ENCODE measurements at regions not wholly inside any gene's neighbourhood (a gene's known extent, or its start where the extent isn't known, plus 50 kb on each side); places are given as distances from the start of the nearest gene placed in this dataset.
A peak's percentile ranks its signal among the peaks of the same experiment; 100 is the strongest.

GRCh38 chr5:15995341-15996052 is 184.1 kb downstream of the MARCHF11 start:
- no peak overlapping the region for H3K27ac Mint-ChIP-seq
- H3K4me1 Mint-ChIP-seq (ENCODE audit: unreplicated experiment) = no peaks in the 10 kb centered on the region
- H3K36me3 Mint-ChIP-seq = no peaks in the 10 kb centered on the region
- H3K27me3 Mint-ChIP-seq = peaks cover 7% of the 10 kb centered on the region
- H3K4me3 Mint-ChIP-seq = no peak overlapping the region
- peaks cover 16% of the 10 kb centered on the region for H3K9me3 Mint-ChIP-seq
- TF ChIP-seq, protein P1, sequence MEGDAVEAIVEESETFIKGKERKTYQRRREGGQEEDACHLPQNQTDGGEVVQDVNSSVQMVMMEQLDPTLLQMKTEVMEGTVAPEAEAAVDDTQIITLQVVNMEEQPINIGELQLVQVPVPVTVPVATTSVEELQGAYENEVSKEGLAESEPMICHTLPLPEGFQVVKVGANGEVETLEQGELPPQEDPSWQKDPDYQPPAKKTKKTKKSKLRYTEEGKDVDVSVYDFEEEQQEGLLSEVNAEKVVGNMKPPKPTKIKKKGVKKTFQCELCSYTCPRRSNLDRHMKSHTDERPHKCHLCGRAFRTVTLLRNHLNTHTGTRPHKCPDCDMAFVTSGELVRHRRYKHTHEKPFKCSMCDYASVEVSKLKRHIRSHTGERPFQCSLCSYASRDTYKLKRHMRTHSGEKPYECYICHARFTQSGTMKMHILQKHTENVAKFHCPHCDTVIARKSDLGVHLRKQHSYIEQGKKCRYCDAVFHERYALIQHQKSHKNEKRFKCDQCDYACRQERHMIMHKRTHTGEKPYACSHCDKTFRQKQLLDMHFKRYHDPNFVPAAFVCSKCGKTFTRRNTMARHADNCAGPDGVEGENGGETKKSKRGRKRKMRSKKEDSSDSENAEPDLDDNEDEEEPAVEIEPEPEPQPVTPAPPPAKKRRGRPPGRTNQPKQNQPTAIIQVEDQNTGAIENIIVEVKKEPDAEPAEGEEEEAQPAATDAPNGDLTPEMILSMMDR (conservative IDR thresholded peaks at IDR 0.05) = peak; percentile 78
- no peak for DNase-seq (ENCODE audit: extremely low spot score, unreplicated experiment)

GRCh38 chr5:15993919-15994318 is 185.7 kb downstream of the MARCHF11 start:
- no peak for DNase-seq (ENCODE audit: extremely low spot score, unreplicated experiment)
- Mint-ChIP-seq H3K4me3 (no peak overlapping the region), H3K36me3 (no peaks in the 10 kb centered on the region), H3K27ac (no peak overlapping the region), H3K27me3 (peaks cover 3% of the 10 kb centered on the region), H3K9me3 (peaks cover 16% of the 10 kb centered on the region), H3K4me1 (ENCODE audit: unreplicated experiment) (no peaks in the 10 kb centered on the region)
- TF ChIP-seq, protein P1 (conservative IDR thresholded peaks at IDR 0.05) = peak; percentile 26

DNA sequence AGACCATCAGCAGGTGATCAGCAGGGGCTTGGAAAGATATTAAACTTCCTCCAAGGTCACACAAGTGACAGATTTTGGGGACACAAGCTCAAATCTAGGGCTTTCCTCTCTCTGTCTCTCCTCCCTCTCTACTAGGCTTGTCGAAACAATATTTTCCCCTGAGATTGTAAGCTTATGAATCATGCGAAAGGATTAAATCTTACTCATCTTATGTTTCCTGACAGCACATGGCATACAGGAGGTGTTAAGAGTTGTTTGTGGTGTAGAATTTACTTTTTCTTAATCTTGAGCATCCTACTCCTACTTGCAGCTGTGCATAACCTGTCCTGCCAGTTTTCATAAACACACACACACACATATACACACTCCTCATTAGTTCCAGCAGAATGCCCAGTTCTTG is 186.3 kb downstream of the MARCHF11 start:
- Mint-ChIP-seq H3K27ac (no peak overlapping the region), H3K27me3 (peaks cover 3% of the 10 kb centered on the region), H3K36me3 (no peaks in the 10 kb centered on the region), H3K9me3 (peaks cover 16% of the 10 kb centered on the region), H3K4me1 (ENCODE audit: unreplicated experiment) (no peaks in the 10 kb centered on the region), H3K4me3 (no peak overlapping the region)
- no peak for DNase-seq (ENCODE audit: extremely low spot score, unreplicated experiment)
- TF ChIP-seq, protein P1 (conservative IDR thresholded peaks at IDR 0.05) = no peak

DNA sequence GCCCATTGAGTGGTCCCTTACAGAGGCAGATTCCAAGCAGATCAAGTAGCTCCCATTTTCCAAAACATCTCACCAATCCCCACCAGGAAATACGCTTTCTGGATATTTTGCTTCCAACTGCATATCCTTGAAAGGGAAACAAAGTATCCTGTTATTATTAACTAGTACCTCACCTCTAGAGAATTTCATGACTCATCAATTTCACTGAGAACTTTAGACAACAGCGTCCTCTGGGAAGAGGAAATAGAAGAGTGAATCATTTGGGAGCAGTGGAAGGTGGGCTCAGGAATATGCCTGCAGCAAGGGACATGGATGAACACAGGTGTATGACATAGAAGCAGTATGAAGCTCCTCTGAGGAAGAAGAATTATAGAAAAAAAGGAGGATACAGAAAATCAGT is 186.7 kb downstream of the MARCHF11 start:
- no peak overlapping the region for H3K27ac Mint-ChIP-seq
- DNase-seq (ENCODE audit: extremely low spot score, unreplicated experiment) = no peak
- H3K36me3 Mint-ChIP-seq = no peaks in the 10 kb centered on the region

DNA sequence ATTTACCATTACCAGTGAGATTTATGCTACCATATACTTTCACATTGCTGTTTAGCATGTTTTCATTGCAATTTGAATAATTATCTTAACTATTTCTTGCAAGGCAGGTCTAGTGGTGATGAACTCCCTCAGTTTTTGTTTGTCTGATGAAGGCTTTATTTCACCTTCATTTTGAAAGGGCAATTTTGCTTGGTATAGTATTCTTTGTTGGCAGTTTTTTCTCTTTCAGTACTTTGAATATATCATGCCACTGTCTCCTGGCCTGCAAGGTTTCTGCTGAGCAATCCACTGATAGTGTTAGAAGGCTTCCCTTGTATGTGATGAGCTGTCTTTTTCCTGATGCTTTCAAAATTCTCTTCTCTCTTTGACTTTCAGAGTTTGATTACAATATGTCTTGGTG is 188.0 kb downstream of the MARCHF11 start:
- H3K4me1 Mint-ChIP-seq (ENCODE audit: unreplicated experiment) = no peaks in the 10 kb centered on the region
- no peak for DNase-seq (ENCODE audit: extremely low spot score, unreplicated experiment)
- H3K27ac Mint-ChIP-seq = no peak overlapping the region
- peaks cover 16% of the 10 kb centered on the region for H3K9me3 Mint-ChIP-seq
- peaks cover 3% of the 10 kb centered on the region for H3K27me3 Mint-ChIP-seq
- no peaks in the 10 kb centered on the region for H3K36me3 Mint-ChIP-seq
- TF ChIP-seq, protein P1 (conservative IDR thresholded peaks at IDR 0.05) = no peak
- H3K4me3 Mint-ChIP-seq = no peak overlapping the region

More for the DNA sequence above, 186.7 kb downstream of the MARCHF11 start:
- Mint-ChIP-seq H3K4me1 (ENCODE audit: unreplicated experiment) (no peaks in the 10 kb centered on the region), H3K9me3 (peaks cover 16% of the 10 kb centered on the region), H3K27me3 (peaks cover 3% of the 10 kb centered on the region), H3K4me3 (no peak overlapping the region)
- TF ChIP-seq, protein P1 (conservative IDR thresholded peaks at IDR 0.05) = no peak
